ENCODE measurements at regions not wholly inside any gene's neighbourhood (a gene's known extent, or its start where the extent isn't known, plus 50 kb on each side); places are given as distances from the start of the nearest gene placed in this dataset.

DNA sequence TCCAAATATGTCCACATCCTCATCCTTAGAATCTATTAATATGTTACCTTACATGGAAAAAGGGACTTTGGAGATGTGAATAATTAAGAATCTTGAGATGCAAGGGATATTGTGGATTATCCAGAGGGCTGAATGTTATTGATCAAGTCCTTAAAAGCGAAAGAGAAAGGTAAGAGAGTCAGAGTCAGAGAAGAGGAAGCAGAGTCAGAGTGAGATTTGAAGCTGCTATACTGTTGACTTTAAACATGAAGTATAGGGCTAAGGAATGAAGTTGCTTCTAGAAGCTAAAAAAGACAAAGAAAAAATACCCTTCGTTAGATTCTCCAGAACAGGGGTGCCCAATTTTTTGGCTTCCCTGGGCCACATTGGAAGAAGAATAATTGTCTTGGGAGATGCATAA is 627.2 kb upstream of the SLITRK6 start:
- 56 to 69% methylated on average over 2 of the region's 2 CpGs for WGBS, 2 donors
- Histone ChIP-seq H3K27me3 (no peaks in the 10 kb centered on the region), H3K36me3 (replicated peaks in 1 of 2; ENCODE audit: insufficient read depth in 1 of 2, low read depth in 2 of 2) (no peaks in the 10 kb centered on the region), H3K4me3 (no peak overlapping the region), H3K9me3 (no peaks in the 10 kb centered on the region), H3K4me1 (no peaks in the 10 kb centered on the region), H3K27ac (no peak overlapping the region)
- ATAC-seq = no peak
- DNase-seq = no peak
- TF ChIP-seq CTCF (IDR thresholded peaks at IDR 0.05) = no peak
- no peak for TF ChIP-seq POLR2A (IDR thresholded peaks at IDR 0.05)
- intact Hi-C loops (cut with DNase I) = no loop called here

- DNase-seq (no peak), ATAC-seq (no peak)
- intact Hi-C loops (cut with DNase I) = no loop called here
- no peaks in the 10 kb centered on the region for H3K27me3 ChIP-seq
- H3K27ac ChIP-seq = no peak overlapping the region
- H3K36me3 ChIP-seq (replicated peaks in 1 of 2; ENCODE audit: insufficient read depth in 1 of 2, low read depth in 2 of 2) = no peaks in the 10 kb centered on the region
- WGBS, 2 donors = 65 to 71% methylated on average over 2 of the region's 2 CpGs
- no peak for TF ChIP-seq CTCF (IDR thresholded peaks at IDR 0.05)
- no peak for TF ChIP-seq POLR2A (IDR thresholded peaks at IDR 0.05)
- no peak overlapping the region for H3K4me3 ChIP-seq
- no peaks in the 10 kb centered on the region for H3K4me1 ChIP-seq
- H3K9me3 ChIP-seq = no peaks in the 10 kb centered on the region
These were observed 630.5 kb upstream of the SLITRK6 start for GRCh38 chr13:86429756-86430155.

GRCh38 chr13:86438034-86438433 is 638.8 kb upstream of the SLITRK6 start:
- Histone ChIP-seq H3K27me3 (no peaks in the 10 kb centered on the region), H3K4me1 (no peaks in the 10 kb centered on the region), H3K9me3 (no peaks in the 10 kb centered on the region), H3K4me3 (no peak overlapping the region), H3K27ac (no peak overlapping the region), H3K36me3 (replicated peaks in 1 of 2; ENCODE audit: insufficient read depth in 1 of 2, low read depth in 2 of 2) (no peaks in the 10 kb centered on the region)
- no peak for DNase-seq
- WGBS, 2 donors = 15 to 20% methylated on average over 1 of the region's 1 CpG
- intact Hi-C loops (cut with DNase I) = no loop called here
- TF ChIP-seq CTCF (IDR thresholded peaks at IDR 0.05) = no peak
- TF ChIP-seq POLR2A (IDR thresholded peaks at IDR 0.05) = no peak
- ATAC-seq = no peak

GRCh38 chr13:86445206-86445605 is 646.0 kb upstream of the SLITRK6 start:
- TF ChIP-seq CTCF (IDR thresholded peaks at IDR 0.05) (no peak), POLR2A (IDR thresholded peaks at IDR 0.05) (no peak)
- no peak overlapping the region for H3K4me3 ChIP-seq
- ATAC-seq = no peak
- no peaks in the 10 kb centered on the region for H3K27me3 ChIP-seq
- H3K9me3 ChIP-seq = no peaks in the 10 kb centered on the region
- no peak for DNase-seq
- H3K36me3 ChIP-seq (replicated peaks in 1 of 2; ENCODE audit: insufficient read depth in 1 of 2, low read depth in 2 of 2) = no peaks in the 10 kb centered on the region
- no peaks in the 10 kb centered on the region for H3K4me1 ChIP-seq
- 38 to 89% methylated on average over 1 of the region's 1 CpG for WGBS, 2 donors
- intact Hi-C loops (cut with DNase I) = no loop called here
- no peak overlapping the region for H3K27ac ChIP-seq

DNA sequence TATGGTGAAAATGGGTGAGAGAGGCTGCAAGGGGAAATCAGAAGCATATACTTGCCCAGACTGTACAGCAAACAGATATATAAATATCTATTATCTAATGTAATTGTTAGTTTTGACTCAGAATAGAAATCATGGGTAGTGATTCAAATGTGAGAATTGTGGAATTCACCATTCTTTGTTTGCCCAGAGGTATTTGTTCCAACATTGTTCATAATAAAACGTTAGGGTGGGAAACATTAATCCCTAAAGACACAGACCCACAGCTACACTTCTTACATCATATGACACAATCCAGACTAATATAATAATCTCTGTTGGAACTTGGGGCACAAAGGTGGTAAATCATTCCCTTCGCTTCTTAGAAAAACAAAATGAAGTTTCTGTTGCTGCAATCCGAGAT is 646.5 kb upstream of the SLITRK6 start:
- no peak for ATAC-seq
- WGBS, 2 donors = 51 to 55% methylated on average over 3 of the region's 3 CpGs
- intact Hi-C loops (cut with DNase I) = no loop called here

More for the DNA sequence above, 646.5 kb upstream of the SLITRK6 start:
- H3K4me3 ChIP-seq = no peak overlapping the region
- H3K27ac ChIP-seq = no peak overlapping the region
- H3K27me3 ChIP-seq = no peaks in the 10 kb centered on the region
- TF ChIP-seq CTCF (IDR thresholded peaks at IDR 0.05) = no peak
- TF ChIP-seq POLR2A (IDR thresholded peaks at IDR 0.05) = no peak
- H3K36me3 ChIP-seq (replicated peaks in 1 of 2; ENCODE audit: insufficient read depth in 1 of 2, low read depth in 2 of 2) = no peaks in the 10 kb centered on the region
- no peaks in the 10 kb centered on the region for H3K9me3 ChIP-seq
- H3K4me1 ChIP-seq = no peaks in the 10 kb centered on the region
- no peak for DNase-seq

Measured in body of pancreas (tissue), 4 donors.